HCT116 (cell line): ENCODE measurements at regions not wholly inside any gene's neighbourhood (a gene's known extent, or its start where the extent isn't known, plus 50 kb on each side); places are given as distances from the start of the nearest gene placed in this dataset.

Experiments used
- ATAC-seq: fragments of 200-7000 bp; cut with Tn5 transposase; 2 replicates; pipeline ENCODE4 v1.9.1; 2020; ENCODE audit warnings: mild to moderate bottlenecking, moderate library complexity
- BruUV-seq: library from RNA; stranded (reverse); fragments of 400-500 nt; replicated peaks from 2 replicates; lab custom pipeline; 2021; lab: Mats Ljungman, UMichigan
- CTCF ChIA-PET: fragments of 300-600 bp; sonication (Branson Sonifier 250); formaldehyde crosslinking; loops from one replicate; lab custom pipeline; 2021; ENCODE audit warnings: antibody characterized with exemption; lab: Charles Lee
- POLR2A ChIA-PET: fragments of 300-600, 350-600 bp; sonication (Branson Sonifier 250); formaldehyde crosslinking; loops from one replicate; lab custom pipeline; 2021; ENCODE audit warnings: antibody characterized with exemption; lab: Charles Lee
- RAD21 ChIA-PET, 2 experiments: fragments of 300-600 bp; sonication (Branson Sonifier 250); formaldehyde crosslinking; loops; one replicate each; lab custom pipeline; 2023; ENCODE audit warnings: low total read pairs in 2 of 2; ENCODE audit not compliant: uncharacterized antibody in 2 of 2, unreplicated experiment in 2 of 2, low non-redundant PET in 1 of 2; lab: Charles Lee
- DNase-seq: peaks from one replicate; pipeline ENCODE4 v3.0.0-alpha.2; 2010; ENCODE audit warnings: low read depth, low spot score
- H2AFZ ChIP-seq: fragments of 200-600 bp; shearing (Covaris generic), sonication (generic); 2 replicates; pipeline ENCODE4 v1.6.1; 2017; ENCODE audit warnings: low read depth, mixed run types, mixed read lengths, antibody characterized with exemption, low read length; ENCODE audit not compliant: poor library complexity, severe bottlenecking
- H3K27ac ChIP-seq: 2 replicates; pipeline ENCODE4 v1.5.1; 2012; ENCODE audit warnings: low read depth, low read length
- H3K27me3 ChIP-seq: fragments of 200-600 bp; sonication (generic); 2 replicates; pipeline ENCODE4 v1.6.1; 2016; ENCODE audit warnings: mixed run types, low read length, mixed read lengths; ENCODE audit not compliant: insufficient read depth
- H3K36me3 ChIP-seq, 2 experiments: fragments of 200-500 bp in 1 of 2; fragments of 200-600 bp in 1 of 2; sonication (Bioruptor generic) in 1 of 2; sonication (generic) in 1 of 2; 2 replicates each; pipeline versions ENCODE4 v1.5.1 to v1.6.1; 2014 to 2016; ENCODE audit warnings: low read length in 2 of 2, inconsistent platforms in 1 of 2, mixed read lengths in 1 of 2, mixed run types in 1 of 2; ENCODE audit not compliant: insufficient read depth in 2 of 2, control insufficient read depth in 1 of 2
- H3K4me1 ChIP-seq, 2 experiments: fragments of 200-600 bp in 1 of 2; sonication (generic) in 1 of 2; 2 replicates each; pipeline versions ENCODE4 v1.5.1 to v1.6.1; 2012 to 2017; ENCODE audit warnings: low read length in 2 of 2, inconsistent platforms in 1 of 2, mild to moderate bottlenecking in 1 of 2, mixed read lengths in 1 of 2, mixed run types in 1 of 2, moderate library complexity in 1 of 2; ENCODE audit not compliant: insufficient read depth in 2 of 2, control insufficient read depth in 1 of 2
- H3K4me2 ChIP-seq: fragments of 200-600 bp; sonication (generic); 2 replicates; pipeline ENCODE4 v1.6.1; 2017; ENCODE audit warnings: mixed run types, low read length, mixed read lengths
- H3K4me3 ChIP-seq, 2 experiments: fragments of 200-600 bp in 1 of 2; sonication (generic) in 1 of 2; replicated peaks in 1 of 2; 2 replicates each; pipeline ENCODE4 v1.5.1; 2011 to 2016; ENCODE audit warnings: low read length in 2 of 2, control low read depth in 1 of 2, low read depth in 1 of 2, mild to moderate bottlenecking in 1 of 2, mixed read lengths in 1 of 2, mixed run types in 1 of 2
- H3K79me2 ChIP-seq: fragments of 200-600 bp; sonication (generic); 2 replicates; pipeline ENCODE4 v1.6.1; 2017; ENCODE audit warnings: mild to moderate bottlenecking, mixed run types, low read length, moderate library complexity, mixed read lengths; ENCODE audit not compliant: insufficient read depth
- H3K9ac ChIP-seq: fragments of 200-600 bp; sonication (generic); 2 replicates; pipeline ENCODE4 v1.6.1; 2016; ENCODE audit warnings: low read length, mixed read lengths
- H3K9me2 ChIP-seq: fragments of 200-600 bp; sonication (generic), shearing (Covaris generic); 2 replicates; pipeline ENCODE4 v1.6.1; 2017; ENCODE audit warnings: mixed run types, mild to moderate bottlenecking, moderate library complexity; ENCODE audit not compliant: insufficient read depth
- H3K9me3 ChIP-seq, 2 experiments: fragments of 200-500 bp in 1 of 2; fragments of 200-600 bp in 1 of 2; sonication (Bioruptor generic) in 1 of 2; sonication (generic) in 1 of 2; 2 replicates each; pipeline ENCODE4 v1.6.1; 2014 to 2017; ENCODE audit warnings: low read length in 2 of 2, mixed read lengths in 2 of 2, inconsistent platforms in 1 of 2, low read depth in 1 of 2, mild to moderate bottlenecking in 1 of 2, mixed run types in 1 of 2, moderate library complexity in 1 of 2; ENCODE audit not compliant: control insufficient read depth in 1 of 2, insufficient read depth in 1 of 2
- H4K20me1 ChIP-seq: fragments of 200-600 bp; sonication (generic), shearing (Covaris generic); 2 replicates; pipeline ENCODE4 v1.6.1; 2017; ENCODE audit warnings: mixed run types, mild to moderate bottlenecking, moderate library complexity; ENCODE audit not compliant: insufficient read depth
- CBX3 ChIP-seq: IDR thresholded peaks from 2 replicates; pipeline ENCODE4 v1.6.1; 2012; ENCODE audit warnings: low read depth
- JUND ChIP-seq: IDR thresholded peaks from 2 replicates; pipeline ENCODE4 v1.6.1; 2012
- TCF7L2 ChIP-seq: IDR thresholded peaks from 2 replicates; pipeline ENCODE4 v1.7.0; 2011; ENCODE audit warnings: borderline replicate concordance, inconsistent platforms; ENCODE audit not compliant: insufficient read depth, insufficient read length; ENCODE audit errors: extremely low read depth
- YY1 ChIP-seq: IDR thresholded peaks from 2 replicates; pipeline ENCODE4 v1.6.1; 2011; ENCODE audit warnings: low read length, low read depth, moderate library complexity, mild to moderate bottlenecking; ENCODE audit not compliant: insufficient replicate concordance; ENCODE audit errors: extremely low read depth
- ZNF274 ChIP-seq: fragments of 200-500 bp; sonication (Bioruptor generic); IDR thresholded peaks from 2 replicates; pipeline ENCODE4 v1.6.1; 2014; ENCODE audit warnings: mild to moderate bottlenecking, low read depth, low read length, inconsistent platforms
- intact Hi-C: fragments of 100-400 bp; cut with micrococcal nuclease; formaldehyde crosslinking; loops from 2 replicates; pipeline ENCODE4 v1.10.0; 2022
- TF ChIP-seq, protein P1 (sequence below): IDR thresholded peaks from 2 replicates; pipeline ENCODE4 v1.6.1; 2011; ENCODE audit warnings: mild to moderate bottlenecking, low read length, moderate library complexity; ENCODE audit not compliant: insufficient replicate concordance; ENCODE audit errors: extremely low read depth

DNA sequence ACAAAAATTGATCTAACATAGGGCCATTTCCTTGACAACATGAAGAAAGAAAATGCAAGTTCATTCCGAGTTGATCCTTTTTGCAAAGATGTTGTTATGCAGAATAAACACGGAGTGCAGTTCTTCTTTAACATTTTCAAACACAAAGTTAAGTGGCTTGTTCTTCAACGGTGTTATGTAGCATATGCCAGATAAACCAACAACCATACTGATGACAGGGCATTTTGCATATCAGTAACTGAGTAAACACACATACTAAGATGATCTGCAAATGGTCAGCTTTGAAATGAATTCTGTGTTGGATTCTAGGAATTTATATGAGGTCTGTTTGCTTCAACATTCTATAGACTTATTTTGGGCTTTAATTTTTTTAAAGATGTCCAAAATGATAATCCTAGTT lies 266.4 kb downstream of the GPD2 start:
- no peaks in the 10 kb centered on the region for H3K79me2 ChIP-seq
- H4K20me1 ChIP-seq, result no peaks in the 10 kb centered on the region
- no peak overlapping the region for H3K9ac ChIP-seq
- no peaks in the 10 kb centered on the region for H3K27me3 ChIP-seq
- ATAC-seq (no peak), DNase-seq (no peak)
- no peak overlapping the region for H2AFZ ChIP-seq
- ChIA-PET CTCF (no interaction called here), RAD21 (no interaction called here), POLR2A (no interaction called here)
- no peaks in the 10 kb centered on the region for H3K4me1 ChIP-seq
- H3K9me2 ChIP-seq, result no peaks in the 10 kb centered on the region
- TF ChIP-seq ZNF274, result no peak
- H3K9me3 ChIP-seq, result no peaks in the 10 kb centered on the region
- BruUV-seq, result no TSS peak
- no peaks in the 10 kb centered on the region for H3K36me3 ChIP-seq
- H3K4me3 ChIP-seq, result no peak overlapping the region
- H3K27ac ChIP-seq, result no peak overlapping the region
- H3K4me2 ChIP-seq, result no peak overlapping the region
- intact Hi-C loops, result loop anchor here (5.0 kb wide), 1 partner anchor 410 kb away; no protein-coding TSS in a partner anchor

DNA sequence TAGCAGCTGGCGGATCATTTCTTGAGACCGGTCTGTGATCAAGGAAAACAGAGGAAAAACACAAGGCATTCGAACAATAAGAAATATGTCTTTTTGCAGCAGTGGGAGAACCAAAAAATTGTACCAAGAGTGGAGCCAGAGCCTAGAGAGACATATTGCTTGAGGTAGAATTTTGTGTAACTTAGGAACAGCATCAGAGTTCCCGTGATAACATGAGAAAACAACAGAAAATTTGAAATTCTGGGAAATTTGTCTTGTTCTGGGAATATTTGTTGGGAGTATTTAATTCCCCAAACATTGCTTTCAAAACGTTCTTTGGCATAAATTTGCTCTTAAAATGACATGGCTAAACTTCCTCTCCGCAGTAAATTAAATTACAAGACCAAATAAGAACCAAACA lies 267.5 kb downstream of the GPD2 start:
- Histone ChIP-seq H2AFZ (no peak overlapping the region), H4K20me1 (no peaks in the 10 kb centered on the region), H3K9ac (no peak overlapping the region), H3K79me2 (no peaks in the 10 kb centered on the region), H3K4me2 (no peak overlapping the region), H3K27me3 (no peaks in the 10 kb centered on the region), H3K4me3 (no peak overlapping the region), H3K9me3 (no peaks in the 10 kb centered on the region), H3K9me2 (no peaks in the 10 kb centered on the region), H3K4me1 (no peaks in the 10 kb centered on the region), H3K36me3 (no peaks in the 10 kb centered on the region), H3K27ac (no peak overlapping the region)
- RAD21 ChIA-PET, result no interaction called here
- DNase-seq (no peak), ATAC-seq (no peak)
- intact Hi-C loops, result loop anchor here (5.0 kb wide), 1 partner anchor 409 kb away; no protein-coding TSS in a partner anchor
- no TSS peak for BruUV-seq
- CTCF ChIA-PET, result no interaction called here
- POLR2A ChIA-PET, result no interaction called here
- TF ChIP-seq YY1, result no peak
- TF ChIP-seq TCF7L2, result no peak
- TF ChIP-seq, protein P1, sequence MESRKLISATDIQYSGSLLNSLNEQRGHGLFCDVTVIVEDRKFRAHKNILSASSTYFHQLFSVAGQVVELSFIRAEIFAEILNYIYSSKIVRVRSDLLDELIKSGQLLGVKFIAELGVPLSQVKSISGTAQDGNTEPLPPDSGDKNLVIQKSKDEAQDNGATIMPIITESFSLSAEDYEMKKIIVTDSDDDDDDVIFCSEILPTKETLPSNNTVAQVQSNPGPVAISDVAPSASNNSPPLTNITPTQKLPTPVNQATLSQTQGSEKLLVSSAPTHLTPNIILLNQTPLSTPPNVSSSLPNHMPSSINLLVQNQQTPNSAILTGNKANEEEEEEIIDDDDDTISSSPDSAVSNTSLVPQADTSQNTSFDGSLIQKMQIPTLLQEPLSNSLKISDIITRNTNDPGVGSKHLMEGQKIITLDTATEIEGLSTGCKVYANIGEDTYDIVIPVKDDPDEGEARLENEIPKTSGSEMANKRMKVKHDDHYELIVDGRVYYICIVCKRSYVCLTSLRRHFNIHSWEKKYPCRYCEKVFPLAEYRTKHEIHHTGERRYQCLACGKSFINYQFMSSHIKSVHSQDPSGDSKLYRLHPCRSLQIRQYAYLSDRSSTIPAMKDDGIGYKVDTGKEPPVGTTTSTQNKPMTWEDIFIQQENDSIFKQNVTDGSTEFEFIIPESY, result no peak
- TF ChIP-seq JUND, result no peak
- TF ChIP-seq CBX3, result no peak
- TF ChIP-seq ZNF274, result no peak
